Keratinocyte (primary cell): ENCODE measurements at regions not wholly inside any gene's neighbourhood (a gene's known extent, or its start where the extent isn't known, plus 50 kb on each side); places are given as distances from the start of the nearest gene placed in this dataset.
"Not testable (repeated sequence)": the region's sequence is repeated elsewhere in the genome, so short reads cannot be mapped to it uniquely, and the experiment has no call there.

Source experiments
- CTCF ChIP-seq, 3 experiments: IDR thresholded peaks in 1 of 3; conservative IDR thresholded peaks in 1 of 3; optimal IDR thresholded peaks in 1 of 3; 2 replicates in 2 of 3; 3 replicates in 1 of 3; pipeline versions ENCODE3 to v1.5.1; 2011; ENCODE audit warnings: low read length in 3 of 3, mild to moderate bottlenecking in 3 of 3, moderate library complexity in 2 of 3, control low read depth in 1 of 3, inconsistent platforms in 1 of 3; ENCODE audit not compliant: insufficient read depth in 2 of 3; ENCODE audit errors: extremely low read depth in 1 of 3
- EZH2 ChIP-seq: IDR thresholded peaks from one replicate; pipeline ENCODE4 v1.6.1; 2012; ENCODE audit warnings: inconsistent platforms, mild to moderate bottlenecking, low read length, moderate library complexity

- TF ChIP-seq CTCF (optimal IDR thresholded peaks at IDR 0.05 in 1 of 3, IDR thresholded peaks at IDR 0.05 in 1 of 3, conservative IDR thresholded peaks at IDR 0.05 in 1 of 3; ENCODE audit: extremely low read depth in 1 of 3, insufficient read depth in 2 of 3, low read length in 3 of 3); EZH2: not testable (repeated sequence)
Observed at GRCh38 chr6:156441-157140, 135.7 kb upstream of the DUSP22 start.
